NT2/D1 (cell line): ENCODE measurements at regions not wholly inside any gene's neighbourhood (a gene's known extent, or its start where the extent isn't known, plus 50 kb on each side); places are given as distances from the start of the nearest gene placed in this dataset.
"Not testable (repeated sequence)": the region's sequence is repeated elsewhere in the genome, so short reads cannot be mapped to it uniquely, and the experiment has no call there.

Source experiments
- SUZ12 ChIP-seq: IDR thresholded peaks from 2 replicates; pipeline ENCODE4 v1.6.1; 2011; ENCODE audit not compliant: insufficient read length, insufficient read depth; ENCODE audit errors: extremely low read depth
- ZNF274 ChIP-seq: IDR thresholded peaks from 2 replicates; pipeline ENCODE4 v1.6.1; 2011; ENCODE audit warnings: mild to moderate bottlenecking, low read depth, low read length

- not testable (repeated sequence) for TF ChIP-seq ZNF274, SUZ12
Measured at GRCh38 chr20:25774203-25774602, 77.5 kb upstream of the ZNF337 start.
